H1 (cell line): ENCODE measurements at regions not wholly inside any gene's neighbourhood (a gene's known extent, or its start where the extent isn't known, plus 50 kb on each side); places are given as distances from the start of the nearest gene placed in this dataset.

Experiments
- CTCF ChIA-PET: fragments of 300-600 bp; sonication (Branson Sonifier 250); formaldehyde crosslinking; loops from one replicate; lab custom pipeline; 2021; ENCODE audit not compliant: partially characterized antibody; lab: Charles Lee
- POLR2A ChIA-PET: fragments of 300-600 bp; sonication (Branson Sonifier 250); formaldehyde crosslinking; loops from one replicate; lab custom pipeline; 2021; ENCODE audit warnings: inconsistent platforms; ENCODE audit not compliant: partially characterized antibody; lab: Charles Lee
- DNase-seq, 2 experiments: peaks; one replicate each; pipeline versions ENCODE4 v3.0.0 to v3.0.0-alpha.2; 2010 to 2022; ENCODE audit warnings: low spot score in 2 of 2, low read depth in 1 of 2, mixed read lengths in 1 of 2
- FAIRE-seq: peaks from 2 replicates; lab custom pipeline; 2011; peaks lifted over from hg19 to GRCh38; lab: Jason Lieb, UNC
- H2AFZ ChIP-seq: 2 replicates; pipeline ENCODE4 v1.8.1; 2012; ENCODE audit warnings: low read length, inconsistent platforms
- H2AK5ac ChIP-seq: 2 replicates; pipeline ENCODE4 v1.6.1; 2013; ENCODE audit warnings: low read depth, low read length
- H2BK120ac ChIP-seq: replicated peaks from 2 replicates; pipeline ENCODE3; 2013; ENCODE audit warnings: low read depth, low read length, inconsistent platforms
- H2BK12ac ChIP-seq: 2 replicates; pipeline ENCODE4 v1.6.1; 2013; ENCODE audit warnings: low read depth, low read length
- H2BK15ac ChIP-seq: 2 replicates; pipeline ENCODE4 v1.6.1; 2013; ENCODE audit warnings: low read length
- H2BK20ac ChIP-seq: 2 replicates; pipeline ENCODE4 v1.6.1; 2013; ENCODE audit warnings: low read length
- H2BK5ac ChIP-seq: 2 replicates; pipeline ENCODE4 v1.6.1; 2013; ENCODE audit warnings: low read depth, low read length
- H3K14ac ChIP-seq: 2 replicates; pipeline ENCODE4 v1.6.1; 2013; ENCODE audit warnings: inconsistent platforms; ENCODE audit not compliant: insufficient read length
- H3K18ac ChIP-seq: 2 replicates; pipeline ENCODE4 v1.6.1; 2013; ENCODE audit warnings: low read length; ENCODE audit errors: extremely low read depth
- H3K23ac ChIP-seq: 2 replicates; pipeline ENCODE4 v1.6.1; 2013; ENCODE audit warnings: inconsistent platforms; ENCODE audit not compliant: insufficient read length
- H3K23me2 ChIP-seq: 2 replicates; pipeline ENCODE4 v1.6.1; 2013; ENCODE audit warnings: low read depth, low read length
- H3K27ac ChIP-seq: 2 replicates; pipeline ENCODE4 v1.6.1; 2011; ENCODE audit warnings: low read depth, low read length, inconsistent platforms
- H3K27me3 ChIP-seq, 4 experiments: replicated peaks in 1 of 4; 1 replicate in 1 of 4; 2 replicates in 3 of 4; pipeline versions ENCODE4 v1.6.1 to v1.8.1; 2011 to 2013; ENCODE audit warnings: low read length in 3 of 4, mild to moderate bottlenecking in 3 of 4, inconsistent platforms in 2 of 4, mixed read lengths in 2 of 4, moderate library complexity in 1 of 4; ENCODE audit not compliant: control insufficient read depth in 3 of 4, insufficient read depth in 3 of 4; ENCODE audit errors: extremely low read depth in 1 of 4
- H3K36me3 ChIP-seq, 4 experiments: 2 replicates each; pipeline versions ENCODE4 v1.6.1 to v1.8.1; 2011 to 2013; ENCODE audit warnings: mild to moderate bottlenecking in 4 of 4, low read length in 3 of 4, moderate library complexity in 2 of 4, control low read depth in 1 of 4, inconsistent platforms in 1 of 4; ENCODE audit not compliant: insufficient read depth in 4 of 4, control insufficient read depth in 2 of 4
- H3K4ac ChIP-seq: replicated peaks from 2 replicates; pipeline ENCODE3; 2013; ENCODE audit warnings: low read length, low read depth, mixed read lengths, inconsistent platforms; ENCODE audit not compliant: insufficient read length
- H3K4me1 ChIP-seq, 4 experiments: replicated peaks in 1 of 4; 1 replicate in 1 of 4; 2 replicates in 3 of 4; pipeline versions ENCODE4 v1.6.1 to v1.8.1; 2011 to 2013; ENCODE audit warnings: low read length in 3 of 4, inconsistent platforms in 2 of 4, mixed read lengths in 1 of 4; ENCODE audit not compliant: insufficient read depth in 4 of 4, control insufficient read depth in 3 of 4
- H3K4me2 ChIP-seq, 2 experiments: 2 replicates each; pipeline versions ENCODE4 v1.6.1 to v1.8.1; 2011 to 2013; ENCODE audit warnings: low read depth in 2 of 2, low read length in 2 of 2, control low read depth in 1 of 2, inconsistent platforms in 1 of 2, mild to moderate bottlenecking in 1 of 2; ENCODE audit not compliant: insufficient read depth in 1 of 2
- H3K4me3 ChIP-seq, 4 experiments: fragments of 200-600, 300-600 bp in 1 of 4; sonication (generic), shearing (Covaris generic), sonication (Bioruptor Twin) in 1 of 4; 2 replicates each; pipeline versions ENCODE4 v1.5.1 to v1.8.1; 2011 to 2016; ENCODE audit warnings: low read length in 4 of 4, low read depth in 3 of 4, control low read depth in 2 of 4, inconsistent platforms in 2 of 4, mild to moderate bottlenecking in 2 of 4, mixed read lengths in 1 of 4, moderate library complexity in 1 of 4; ENCODE audit not compliant: insufficient read depth in 2 of 4; ENCODE audit errors: extremely low read depth in 1 of 4
- H3K56ac ChIP-seq: replicated peaks from 2 replicates; pipeline ENCODE3; 2013; ENCODE audit warnings: low read depth, mild to moderate bottlenecking, mixed read lengths, low read length, inconsistent platforms; ENCODE audit not compliant: insufficient read length
- H3K79me1 ChIP-seq: 2 replicates; pipeline ENCODE4 v1.6.1; 2013; ENCODE audit warnings: low read depth, low read length, control low read depth
- H3K79me2 ChIP-seq, 2 experiments: 2 replicates each; pipeline versions ENCODE4 v1.6.1 to v1.8.1; 2012 to 2013; ENCODE audit warnings: low read length in 2 of 2, mild to moderate bottlenecking in 2 of 2, inconsistent platforms in 1 of 2; ENCODE audit not compliant: insufficient read depth in 2 of 2, control insufficient read depth in 1 of 2
- H3K9ac ChIP-seq, 4 experiments: replicated peaks in 1 of 4; 1 replicate in 1 of 4; 2 replicates in 3 of 4; pipeline versions ENCODE4 v1.6.1 to v1.8.1; 2011 to 2013; ENCODE audit warnings: low read depth in 3 of 4, low read length in 3 of 4, control low read depth in 2 of 4, mild to moderate bottlenecking in 2 of 4, moderate library complexity in 2 of 4, inconsistent platforms in 1 of 4; ENCODE audit errors: extremely low read depth in 1 of 4
- H3K9me3 ChIP-seq, 2 experiments: 2 replicates each; pipeline versions ENCODE4 v1.6.1 to v1.8.1; 2012 to 2013; ENCODE audit warnings: mild to moderate bottlenecking in 2 of 2, moderate library complexity in 2 of 2, control low read depth in 1 of 2, inconsistent platforms in 1 of 2, low read depth in 1 of 2, low read length in 1 of 2, mixed read lengths in 1 of 2; ENCODE audit not compliant: insufficient read depth in 2 of 2
- H4K20me1 ChIP-seq, 2 experiments: replicated peaks in 1 of 2; 2 replicates each; pipeline versions ENCODE3 to v1.8.1; 2011 to 2013; ENCODE audit warnings: inconsistent platforms in 2 of 2, low read length in 2 of 2, mild to moderate bottlenecking in 1 of 2; ENCODE audit not compliant: insufficient read depth in 2 of 2, control insufficient read depth in 1 of 2
- H4K5ac ChIP-seq: 2 replicates; pipeline ENCODE4 v1.6.1; 2013; ENCODE audit warnings: low read length, low read depth, mixed read lengths, inconsistent platforms; ENCODE audit not compliant: insufficient read length
- H4K8ac ChIP-seq: 2 replicates; pipeline ENCODE4 v1.8.0; 2013; ENCODE audit warnings: mild to moderate bottlenecking, moderate library complexity, low read length, inconsistent platforms; ENCODE audit not compliant: insufficient read depth; ENCODE audit errors: extremely low read depth
- H4K91ac ChIP-seq: replicated peaks from 2 replicates; pipeline ENCODE3; 2013; ENCODE audit warnings: low read length, mixed read lengths, inconsistent platforms; ENCODE audit not compliant: insufficient read length
- EP300 ChIP-seq, 2 experiments: IDR thresholded peaks; 1 replicate in 1 of 2; 2 replicates in 1 of 2; pipeline ENCODE4 v1.6.1; 2011 to 2012; ENCODE audit warnings: low read depth in 2 of 2, low read length in 2 of 2, mild to moderate bottlenecking in 2 of 2, borderline replicate concordance in 1 of 2, inconsistent platforms in 1 of 2, moderate library complexity in 1 of 2
- EZH2 ChIP-seq: fragments of 200-600 bp; sonication (generic); IDR thresholded peaks from 2 replicates; pipeline ENCODE4 v1.7.1; 2012; ENCODE audit warnings: low read depth, mild to moderate bottlenecking, moderate library complexity, low read length, inconsistent platforms; ENCODE audit not compliant: severe bottlenecking
- GABPA ChIP-seq: IDR thresholded peaks from 2 replicates; pipeline ENCODE4 v1.6.1; 2011; ENCODE audit warnings: mild to moderate bottlenecking, low read length, moderate library complexity, borderline replicate concordance; ENCODE audit not compliant: insufficient read depth
- GTF2F1 ChIP-seq: IDR thresholded peaks from 2 replicates; pipeline ENCODE4 v1.6.1; 2012; ENCODE audit warnings: low read depth, low read length, improper control_type of control experiment, borderline replicate concordance
- HDAC6 ChIP-seq: IDR thresholded peaks from one replicate; pipeline ENCODE4 v1.7.1; 2012; ENCODE audit warnings: low read depth, mild to moderate bottlenecking, inconsistent platforms, low read length, moderate library complexity
- JUND ChIP-seq: IDR thresholded peaks from 2 replicates; pipeline ENCODE4 v1.6.1; 2011; ENCODE audit warnings: mild to moderate bottlenecking, improper control_type of control experiment, low read length
- MAFK ChIP-seq: IDR thresholded peaks from 2 replicates; pipeline ENCODE4 v1.6.1; 2012; ENCODE audit warnings: low read depth, mild to moderate bottlenecking, improper control_type of control experiment, low read length
- NRF1 ChIP-seq: IDR thresholded peaks from 2 replicates; pipeline ENCODE4 v1.6.1; 2011; ENCODE audit warnings: mild to moderate bottlenecking, low read depth, low read length, improper control_type of control experiment
- PHF8 ChIP-seq: fragments of 200-600 bp; sonication (generic); conservative IDR thresholded peaks from 2 replicates; pipeline ENCODE4 v1.7.1; 2012; ENCODE audit warnings: low read depth, mild to moderate bottlenecking, inconsistent platforms, low read length, moderate library complexity
- RXRA ChIP-seq: IDR thresholded peaks from 2 replicates; pipeline ENCODE4 v1.6.1; 2011; ENCODE audit warnings: low read depth, mild to moderate bottlenecking, low read length, moderate library complexity; ENCODE audit not compliant: insufficient read depth
- SIRT6 ChIP-seq: IDR thresholded peaks from one replicate; pipeline ENCODE4 v1.7.1; 2012; ENCODE audit warnings: low read length, inconsistent platforms
- TAF1 ChIP-seq: IDR thresholded peaks from 2 replicates; pipeline ENCODE4 v1.6.1; 2011; ENCODE audit warnings: mild to moderate bottlenecking, low read depth, low read length
- TEAD4 ChIP-seq: IDR thresholded peaks from 2 replicates; pipeline ENCODE4 v1.6.1; 2012; ENCODE audit warnings: low read depth, low read length, inconsistent platforms, mixed read lengths
- WGBS, 2 experiments: shearing (Covaris generic) in 1 of 2; methylation state at CpG; one replicate each; pipeline versions ENCODE4 v1.1.6 to v1.1.7; 2013 to 2015; ENCODE audit warnings: low lambda C conversion rate in 2 of 2, mixed read lengths in 2 of 2, inconsistent platforms in 1 of 2, low coverage in 1 of 2, missing lambda C conversion rate in 1 of 2; ENCODE audit not compliant: insufficient replicate concordance in 2 of 2, insufficient coverage in 1 of 2, insufficient read length in 1 of 2; ENCODE audit errors: extremely low coverage in 1 of 2, missing lambda C conversion rate in 1 of 2; 5-methylcytosine and 5-hydroxymethylcytosine counted together

DNA sequence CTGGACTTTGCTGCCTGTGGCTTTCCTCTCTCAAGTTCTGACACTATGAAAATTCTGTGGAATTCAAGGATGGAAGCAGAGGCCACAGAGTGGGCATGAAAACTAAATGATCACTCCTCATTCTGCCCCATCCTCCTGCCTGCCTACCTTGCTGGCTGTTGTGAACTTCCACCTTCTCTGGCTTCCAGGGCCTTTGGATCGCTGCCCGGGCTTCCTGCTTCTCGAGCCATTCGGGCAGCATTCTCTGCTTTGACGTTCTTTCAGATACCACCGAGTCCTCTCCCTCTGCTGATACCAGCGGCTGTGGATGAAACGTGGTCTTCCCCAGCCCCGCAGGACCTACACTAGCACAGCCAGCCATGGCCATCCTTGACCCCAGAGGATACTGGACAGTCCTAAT is 327.7 kb upstream of the SLC14A2 start:
- DNase-seq: no peak
- Histone ChIP-seq H2AK5ac (no peak overlapping the region), H4K20me1 (no peaks in the 10 kb centered on the region), H3K4me2 (no peak overlapping the region), H2BK120ac (no peak overlapping the region), H3K79me2 (no peaks in the 10 kb centered on the region), H3K4ac (no peak overlapping the region), H2BK12ac (no peak overlapping the region), H2BK5ac (no peak overlapping the region), H4K91ac (no peak overlapping the region), H4K5ac (no peak overlapping the region), H2BK20ac (no peak overlapping the region), H3K14ac (no peak overlapping the region), H2AFZ (no peak overlapping the region), H4K8ac (no peak overlapping the region), H3K36me3 (no peaks in the 10 kb centered on the region), H3K18ac (no peak overlapping the region), H2BK15ac (no peak overlapping the region), H3K9me3 (no peaks in the 10 kb centered on the region), H3K79me1 (no peaks in the 10 kb centered on the region), H3K4me1 (no peaks in the 10 kb centered on the region), H3K4me3 (no peak overlapping the region), H3K23ac (no peak overlapping the region), H3K56ac (no peak overlapping the region), H3K9ac (no peak overlapping the region), H3K23me2 (no peaks in the 10 kb centered on the region), H3K27ac (no peak overlapping the region), H3K27me3 (no peaks in the 10 kb centered on the region)
- WGBS, 2 experiments: 91% methylated on average over 9 of the region's 9 CpGs; no CpG with 5 or more reads in 1 of the 2 experiments
- FAIRE-seq: no peak
- TF ChIP-seq JUND (no peak), MAFK (no peak), RXRA (no peak), GABPA (no peak), PHF8 (no peak), GTF2F1 (no peak), NRF1 (no peak), TEAD4 (no peak), TAF1 (no peak), SIRT6 (no peak), EP300 (IDR thresholded peaks at IDR 0.05; ENCODE audit: borderline replicate concordance in 1 of 2, low read depth in 2 of 2, low read length in 2 of 2) (no peak), HDAC6 (no peak), EZH2 (no peak)
- ChIA-PET CTCF (interaction anchor here (1.2 to 4.9 kb wide), 6 partner anchors 9 to 98 kb away, joined by 3 to 49 read pairs (median 12); no protein-coding TSS in a partner anchor), POLR2A (no interaction called here)
